Retinal pigment epithelial cell (primary cell): ENCODE measurements at regions not wholly inside any gene's neighbourhood (a gene's known extent, or its start where the extent isn't known, plus 50 kb on each side); places are given as distances from the start of the nearest gene placed in this dataset.

Experiments
- DNase-seq: peaks from one replicate; pipeline ENCODE4 v3.0.0-alpha.2; 2010; ENCODE audit warnings: low read depth
- H3K4me3 ChIP-seq: 2 replicates; pipeline ENCODE4 v1.5.1; 2011; ENCODE audit warnings: mild to moderate bottlenecking, low read length, control low read depth, moderate library complexity
- TF ChIP-seq, protein P1 (sequence below): conservative IDR thresholded peaks from 2 replicates; pipeline ENCODE4 v1.5.1; 2011; ENCODE audit warnings: low read depth, low read length, control low read depth, inconsistent platforms

- H3K4me3 ChIP-seq, result no peak overlapping the region
- DNase-seq, result no peak
- TF ChIP-seq, protein P1, sequence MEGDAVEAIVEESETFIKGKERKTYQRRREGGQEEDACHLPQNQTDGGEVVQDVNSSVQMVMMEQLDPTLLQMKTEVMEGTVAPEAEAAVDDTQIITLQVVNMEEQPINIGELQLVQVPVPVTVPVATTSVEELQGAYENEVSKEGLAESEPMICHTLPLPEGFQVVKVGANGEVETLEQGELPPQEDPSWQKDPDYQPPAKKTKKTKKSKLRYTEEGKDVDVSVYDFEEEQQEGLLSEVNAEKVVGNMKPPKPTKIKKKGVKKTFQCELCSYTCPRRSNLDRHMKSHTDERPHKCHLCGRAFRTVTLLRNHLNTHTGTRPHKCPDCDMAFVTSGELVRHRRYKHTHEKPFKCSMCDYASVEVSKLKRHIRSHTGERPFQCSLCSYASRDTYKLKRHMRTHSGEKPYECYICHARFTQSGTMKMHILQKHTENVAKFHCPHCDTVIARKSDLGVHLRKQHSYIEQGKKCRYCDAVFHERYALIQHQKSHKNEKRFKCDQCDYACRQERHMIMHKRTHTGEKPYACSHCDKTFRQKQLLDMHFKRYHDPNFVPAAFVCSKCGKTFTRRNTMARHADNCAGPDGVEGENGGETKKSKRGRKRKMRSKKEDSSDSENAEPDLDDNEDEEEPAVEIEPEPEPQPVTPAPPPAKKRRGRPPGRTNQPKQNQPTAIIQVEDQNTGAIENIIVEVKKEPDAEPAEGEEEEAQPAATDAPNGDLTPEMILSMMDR, result no peak
Measured at GRCh38 chr20:57967364-57967763, 257.5 kb upstream of the PMEPA1 start.

- no peak for DNase-seq
- TF ChIP-seq, protein P1, result no peak
- H3K4me3 ChIP-seq, result no peak overlapping the region
Measured at GRCh38 chr20:57966620-57967019, 256.8 kb upstream of the PMEPA1 start.

DNA sequence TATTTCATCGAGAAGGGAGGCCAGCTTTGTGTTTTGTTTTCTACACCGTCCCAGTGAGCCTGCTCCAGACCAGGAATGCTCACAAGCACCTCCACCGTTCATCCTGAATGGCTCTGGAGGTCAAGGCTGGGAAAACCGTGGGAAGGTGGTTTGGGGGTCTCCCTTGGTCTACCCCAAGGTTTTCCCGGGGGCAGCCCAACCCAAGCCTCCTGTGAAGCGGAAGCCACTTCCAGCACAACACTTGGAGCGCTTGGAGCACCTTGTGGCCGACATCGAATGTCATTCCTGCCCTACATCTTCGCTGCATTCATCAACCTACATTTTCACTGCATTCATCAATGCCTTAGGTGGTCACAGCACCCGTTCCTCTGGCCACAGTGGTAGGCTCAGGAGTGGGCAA lies 255.6 kb upstream of the PMEPA1 start:
- DNase-seq, result no peak
- H3K4me3 ChIP-seq, result no peak overlapping the region
- TF ChIP-seq, protein P1, result no peak

GRCh38 chr20:57964011-57964862 lies 254.4 kb upstream of the PMEPA1 start:
- no peak for DNase-seq
- TF ChIP-seq, protein P1, result no peak
- H3K4me3 ChIP-seq, result no peak overlapping the region

DNA sequence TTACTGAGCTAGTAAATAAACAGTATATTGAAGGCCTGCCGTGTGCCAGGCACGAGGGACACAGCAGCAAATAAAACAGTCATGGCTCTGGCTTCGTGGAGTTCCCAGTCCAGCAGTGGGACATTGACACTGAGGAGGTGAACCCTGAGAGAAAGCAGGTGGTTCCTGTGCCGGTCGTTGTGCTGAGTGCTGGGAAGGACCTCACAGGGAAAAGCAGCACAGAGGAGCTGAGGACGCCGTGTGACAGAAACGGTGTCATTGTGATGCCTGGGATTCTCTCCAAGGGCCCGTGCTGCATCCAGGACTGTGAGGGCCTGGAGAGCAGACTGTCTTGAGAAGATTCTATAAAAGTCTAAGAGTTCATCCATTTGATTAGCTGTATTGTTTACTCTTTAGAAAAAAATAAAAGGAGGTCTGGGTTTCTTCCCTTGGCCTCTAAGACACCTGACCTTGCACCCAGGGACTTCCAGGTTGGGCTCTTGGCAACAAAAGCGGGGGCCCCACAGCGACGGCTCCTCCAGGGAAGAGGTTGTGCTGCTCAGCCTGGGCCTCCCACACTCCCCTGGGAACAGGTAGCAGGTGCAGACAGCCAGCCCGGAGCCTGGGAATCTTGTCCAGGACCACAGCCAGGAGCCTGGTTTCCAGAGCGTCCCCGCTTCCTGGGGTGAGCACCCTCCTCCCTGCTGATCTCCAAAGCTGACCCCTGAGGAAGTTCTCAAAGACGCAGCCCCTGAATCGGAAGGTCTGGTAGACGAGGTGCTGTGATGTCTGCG lies 251.2 kb upstream of the PMEPA1 start:
- no peak for DNase-seq
- TF ChIP-seq, protein P1, result no peak
- H3K4me3 ChIP-seq, result no peak overlapping the region

GRCh38 chr20:57959589-57959988 lies 249.8 kb upstream of the PMEPA1 start:
- no peak for DNase-seq
- no peak overlapping the region for H3K4me3 ChIP-seq
- TF ChIP-seq, protein P1, result no peak
